Lung (tissue), 11 donors: ENCODE measurements at regions not wholly inside any gene's neighbourhood (a gene's known extent, or its start where the extent isn't known, plus 50 kb on each side); places are given as distances from the start of the nearest gene placed in this dataset.

ENCODE experiments used
- ATAC-seq: fragments of 200-7000 bp; cut with Tn5 transposase; one replicate; pipeline ENCODE4 v1.9.1; 2020; ENCODE audit warnings: moderate number of reproducible peaks; ENCODE audit not compliant: insufficient read depth, low FRiP score
- DNase-seq, 3 donors: peaks; one replicate each; pipeline ENCODE4 v3.0.0-alpha.2; 2013 to 2017
- H3K27ac ChIP-seq, 2 donors: one replicate each; pipeline ENCODE4 v1.5.1; 2013; ENCODE audit warnings: mild to moderate bottlenecking in 2 of 2, moderate library complexity in 2 of 2, control low read depth in 1 of 2, inconsistent platforms in 1 of 2, low read depth in 1 of 2, low read length in 1 of 2
- H3K27me3 ChIP-seq, 3 donors: one replicate each; pipeline ENCODE4 v1.5.1; 2013; ENCODE audit warnings: low read length in 2 of 3; ENCODE audit not compliant: control insufficient read depth in 3 of 3, insufficient read depth in 3 of 3
- H3K36me3 ChIP-seq, 4 donors: one replicate each; pipeline ENCODE4 v1.5.1; 2013; ENCODE audit warnings: low read length in 4 of 4, mild to moderate bottlenecking in 1 of 4, moderate library complexity in 1 of 4; ENCODE audit not compliant: control insufficient read depth in 4 of 4, insufficient read depth in 4 of 4
- H3K4me1 ChIP-seq, 5 donors: one replicate each; pipeline ENCODE4 v1.5.1; 2013; ENCODE audit warnings: low read length in 5 of 5, mild to moderate bottlenecking in 2 of 5, moderate library complexity in 1 of 5; ENCODE audit not compliant: control insufficient read depth in 5 of 5, insufficient read depth in 5 of 5
- H3K4me3 ChIP-seq: one replicate; pipeline ENCODE4 v1.5.1; 2013; ENCODE audit warnings: mild to moderate bottlenecking, control low read depth, moderate library complexity
- H3K9ac ChIP-seq, 2 donors: one replicate each; pipeline ENCODE4 v1.5.1; 2013; ENCODE audit warnings: low read length in 2 of 2, control low read depth in 1 of 2; ENCODE audit not compliant: insufficient read depth in 1 of 2
- H3K9me3 ChIP-seq, 4 donors: one replicate each; pipeline ENCODE4 v1.5.1; 2013; ENCODE audit warnings: low read length in 3 of 4, mild to moderate bottlenecking in 1 of 4, moderate library complexity in 1 of 4; ENCODE audit not compliant: control insufficient read depth in 4 of 4, insufficient read depth in 3 of 4
- WGBS, 2 donors: extraction: QIAGEN DNeasy Blood & Tissue Kit; methylation state at CpG; one replicate each; pipeline ENCODE4 v1.1.7; 2013; 5-methylcytosine and 5-hydroxymethylcytosine counted together
- TF ChIP-seq, protein P1 (sequence below): IDR thresholded peaks from 2 replicates; pipeline ENCODE4 v1.5.1; 2012; ENCODE audit warnings: mild to moderate bottlenecking; ENCODE audit errors: control extremely low read depth, extremely low read depth
- donor health status: control.
- donor health status: control.
- donor health status: Bipolar disorder and iron deficiency.
- donor health status: healthy.
- donor health status: DM: yes; HTN: yes; CAD: no.

DNA sequence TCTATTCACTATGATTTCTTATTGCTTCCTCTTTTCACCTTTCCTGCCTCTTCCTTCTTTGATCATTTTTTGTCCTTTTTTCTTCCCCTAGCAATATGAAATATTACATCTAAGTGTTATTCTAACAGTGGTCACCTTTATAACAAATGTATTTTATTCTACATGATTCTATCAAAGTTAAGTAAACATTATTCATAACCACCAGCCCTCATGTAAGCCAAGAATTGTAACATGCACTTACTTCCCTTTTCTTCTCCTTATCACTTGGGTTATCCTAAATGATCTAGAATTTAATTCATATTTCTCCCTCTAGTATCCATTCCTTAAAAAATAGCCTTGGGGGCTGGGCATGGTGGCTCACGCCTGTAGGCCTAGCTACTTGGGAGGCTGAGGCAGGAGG is 88.3 kb upstream of the SLC22A23 start:
- H3K27me3 ChIP-seq: no peaks in the 10 kb centered on the region
- WGBS, 2 donors: 88 to 93% methylated on average over 1 of the region's 1 CpG
- no peak overlapping the region for H3K27ac ChIP-seq
- H3K9me3 ChIP-seq: peaks cover 0 to 3% (median 0%) of the 10 kb centered on the region in 4 donors
- no peak overlapping the region for H3K4me3 ChIP-seq
- DNase-seq: no peak
- TF ChIP-seq, protein P1, sequence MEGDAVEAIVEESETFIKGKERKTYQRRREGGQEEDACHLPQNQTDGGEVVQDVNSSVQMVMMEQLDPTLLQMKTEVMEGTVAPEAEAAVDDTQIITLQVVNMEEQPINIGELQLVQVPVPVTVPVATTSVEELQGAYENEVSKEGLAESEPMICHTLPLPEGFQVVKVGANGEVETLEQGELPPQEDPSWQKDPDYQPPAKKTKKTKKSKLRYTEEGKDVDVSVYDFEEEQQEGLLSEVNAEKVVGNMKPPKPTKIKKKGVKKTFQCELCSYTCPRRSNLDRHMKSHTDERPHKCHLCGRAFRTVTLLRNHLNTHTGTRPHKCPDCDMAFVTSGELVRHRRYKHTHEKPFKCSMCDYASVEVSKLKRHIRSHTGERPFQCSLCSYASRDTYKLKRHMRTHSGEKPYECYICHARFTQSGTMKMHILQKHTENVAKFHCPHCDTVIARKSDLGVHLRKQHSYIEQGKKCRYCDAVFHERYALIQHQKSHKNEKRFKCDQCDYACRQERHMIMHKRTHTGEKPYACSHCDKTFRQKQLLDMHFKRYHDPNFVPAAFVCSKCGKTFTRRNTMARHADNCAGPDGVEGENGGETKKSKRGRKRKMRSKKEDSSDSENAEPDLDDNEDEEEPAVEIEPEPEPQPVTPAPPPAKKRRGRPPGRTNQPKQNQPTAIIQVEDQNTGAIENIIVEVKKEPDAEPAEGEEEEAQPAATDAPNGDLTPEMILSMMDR: no peak
- no peak for ATAC-seq
- no peaks in the 10 kb centered on the region for H3K36me3 ChIP-seq
- no peaks in the 10 kb centered on the region for H3K4me1 ChIP-seq
- no peak overlapping the region for H3K9ac ChIP-seq

DNA sequence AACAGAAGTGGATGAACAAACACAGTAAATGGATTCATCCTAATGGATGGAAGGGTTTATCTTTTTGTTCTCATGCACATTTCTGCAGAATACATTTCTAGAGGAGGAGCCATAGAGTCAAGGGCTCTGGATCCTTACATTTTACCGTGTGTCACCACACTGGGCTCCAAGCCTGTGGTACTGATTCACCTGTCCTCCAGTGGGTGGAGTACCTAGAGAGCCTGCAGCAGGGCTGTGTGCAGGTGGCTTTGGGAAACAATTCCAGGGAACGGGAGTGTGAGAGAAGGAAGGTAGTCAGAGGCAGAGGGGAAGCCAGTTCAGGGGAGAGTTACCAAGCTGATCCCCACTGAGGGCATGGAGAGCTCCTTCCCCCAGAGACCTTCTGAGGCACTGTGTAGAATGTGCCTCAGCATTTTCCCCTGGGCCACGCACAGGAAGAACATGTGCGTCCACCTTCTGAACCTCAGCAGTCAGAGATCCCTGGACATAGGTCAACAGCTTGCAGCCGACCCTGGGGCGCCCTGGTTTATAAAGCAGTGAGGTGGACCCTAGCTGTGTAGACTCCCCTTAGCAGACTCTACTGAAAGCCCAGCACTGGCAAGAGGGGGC is 85.3 kb upstream of the SLC22A23 start:
- WGBS, 2 donors: 89 to 94% methylated on average over 6 of the region's 6 CpGs
- Histone ChIP-seq H3K27me3 (no peaks in the 10 kb centered on the region), H3K36me3 (no peaks in the 10 kb centered on the region), H3K9me3 (peaks cover 0 to 3% (median 0%) of the 10 kb centered on the region in 4 donors), H3K9ac (no peak overlapping the region), H3K4me3 (no peak overlapping the region), H3K27ac (no peak overlapping the region), H3K4me1 (no peaks in the 10 kb centered on the region)
- ATAC-seq (no peak), DNase-seq (no peak)
- TF ChIP-seq, protein P1: no peak

DNA sequence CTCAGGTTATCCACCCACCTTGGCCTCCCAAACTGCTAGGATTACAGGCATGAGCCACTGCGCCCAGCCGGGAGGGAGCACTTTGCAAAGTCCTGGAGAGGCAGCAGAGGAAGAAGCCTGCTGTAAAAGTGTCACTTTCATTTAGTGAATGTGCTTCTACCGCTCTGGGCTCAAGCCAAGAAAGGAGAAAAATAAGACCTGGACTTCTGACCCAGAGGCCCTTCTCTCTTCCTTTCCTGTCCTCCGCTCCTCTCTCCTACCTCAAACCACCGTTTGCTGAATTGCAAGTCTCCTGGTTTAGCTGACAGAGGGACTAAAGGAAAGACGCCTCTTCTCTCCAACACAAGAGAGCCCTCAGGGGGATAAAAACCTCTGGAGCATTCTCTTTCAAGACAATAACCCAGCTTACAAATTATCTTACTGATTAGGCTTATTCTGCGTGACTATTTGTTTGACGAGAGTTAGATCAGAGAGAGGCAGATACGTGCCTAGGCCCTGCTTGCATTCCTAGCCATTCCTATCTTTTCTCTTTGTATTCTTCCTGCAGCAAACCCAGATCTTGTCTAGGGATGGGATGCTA is 84.2 kb upstream of the SLC22A23 start:
- TF ChIP-seq, protein P1: no peak
- 79 to 83% methylated on average over 9 of the region's 9 CpGs for WGBS, 2 donors
- no peaks in the 10 kb centered on the region for H3K36me3 ChIP-seq
- DNase-seq (no peak), ATAC-seq (no peak)
- no peak overlapping the region for H3K27ac ChIP-seq
- peaks cover 0 to 3% (median 0%) of the 10 kb centered on the region in 4 donors for H3K9me3 ChIP-seq
- no peak overlapping the region for H3K4me3 ChIP-seq
- H3K4me1 ChIP-seq: peaks cover 0 to 2% (median 0%) of the 10 kb centered on the region in 5 donors
- no peak overlapping the region for H3K9ac ChIP-seq
- H3K27me3 ChIP-seq: no peaks in the 10 kb centered on the region
